ENCODE measurements at regions not wholly inside any gene's neighbourhood (a gene's known extent, or its start where the extent isn't known, plus 50 kb on each side); places are given as distances from the start of the nearest gene placed in this dataset.

DNA sequence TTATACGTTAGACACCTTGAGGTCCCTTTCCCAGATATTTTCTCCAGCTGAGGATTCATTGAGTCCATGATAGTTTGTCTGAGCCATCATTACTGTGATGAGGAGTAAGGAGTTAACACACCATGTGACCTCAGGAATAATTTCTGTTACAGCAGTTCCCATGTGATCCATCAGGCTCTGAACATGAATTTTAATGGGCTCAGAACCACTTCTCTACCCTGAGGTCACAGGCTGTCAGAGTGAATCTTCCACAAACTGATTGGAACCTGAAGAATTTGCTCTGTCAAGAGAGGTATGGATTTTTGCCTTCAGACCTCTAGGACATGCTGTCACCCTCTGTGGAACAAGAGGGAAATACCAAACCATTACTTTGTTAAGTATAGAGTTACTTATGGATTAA is 81.0 kb downstream of the NTMT2 start:
- H3K27me3 ChIP-seq, result no peaks in the 10 kb centered on the region
- no peaks in the 10 kb centered on the region for H3K36me3 ChIP-seq
- H3K9me3 ChIP-seq (ENCODE audit: low read depth), result no peaks in the 10 kb centered on the region
- H3K4me1 ChIP-seq (ENCODE audit: low read depth), result no peaks in the 10 kb centered on the region
- DNase-seq (ENCODE audit: low read depth in 1 of 2, low spot score in 1 of 2), result no peak
- H3K4me3 ChIP-seq, result no peak overlapping the region
- no peak overlapping the region for H3K27ac ChIP-seq
- TF ChIP-seq, protein P1, sequence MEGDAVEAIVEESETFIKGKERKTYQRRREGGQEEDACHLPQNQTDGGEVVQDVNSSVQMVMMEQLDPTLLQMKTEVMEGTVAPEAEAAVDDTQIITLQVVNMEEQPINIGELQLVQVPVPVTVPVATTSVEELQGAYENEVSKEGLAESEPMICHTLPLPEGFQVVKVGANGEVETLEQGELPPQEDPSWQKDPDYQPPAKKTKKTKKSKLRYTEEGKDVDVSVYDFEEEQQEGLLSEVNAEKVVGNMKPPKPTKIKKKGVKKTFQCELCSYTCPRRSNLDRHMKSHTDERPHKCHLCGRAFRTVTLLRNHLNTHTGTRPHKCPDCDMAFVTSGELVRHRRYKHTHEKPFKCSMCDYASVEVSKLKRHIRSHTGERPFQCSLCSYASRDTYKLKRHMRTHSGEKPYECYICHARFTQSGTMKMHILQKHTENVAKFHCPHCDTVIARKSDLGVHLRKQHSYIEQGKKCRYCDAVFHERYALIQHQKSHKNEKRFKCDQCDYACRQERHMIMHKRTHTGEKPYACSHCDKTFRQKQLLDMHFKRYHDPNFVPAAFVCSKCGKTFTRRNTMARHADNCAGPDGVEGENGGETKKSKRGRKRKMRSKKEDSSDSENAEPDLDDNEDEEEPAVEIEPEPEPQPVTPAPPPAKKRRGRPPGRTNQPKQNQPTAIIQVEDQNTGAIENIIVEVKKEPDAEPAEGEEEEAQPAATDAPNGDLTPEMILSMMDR (IDR thresholded peaks at IDR 0.05; ENCODE audit: low read depth, low read length), result no peak

DNA sequence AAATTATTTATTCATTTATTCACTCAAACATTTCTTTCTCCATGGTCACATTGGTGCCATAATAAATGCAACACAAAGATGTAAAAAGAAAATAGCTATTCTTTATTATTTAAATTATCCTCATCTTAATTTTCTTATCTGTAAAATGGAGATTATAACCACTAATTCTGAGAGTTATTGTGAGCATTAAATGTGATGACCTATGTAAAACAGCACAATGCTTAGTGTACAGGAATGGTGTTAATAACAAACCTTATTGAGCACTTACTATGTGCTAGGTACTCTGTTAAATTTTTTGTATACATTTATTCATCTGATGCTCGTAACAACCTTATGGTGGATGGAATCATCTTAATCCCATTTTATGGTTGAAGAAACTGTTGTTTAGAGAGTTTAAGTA is 84.6 kb downstream of the NTMT2 start:
- H3K9me3 ChIP-seq (ENCODE audit: low read depth), result no peaks in the 10 kb centered on the region
- no peak overlapping the region for H3K27ac ChIP-seq
- TF ChIP-seq, protein P1 (IDR thresholded peaks at IDR 0.05; ENCODE audit: low read depth, low read length), result no peak
- H3K4me1 ChIP-seq (ENCODE audit: low read depth), result no peaks in the 10 kb centered on the region
- H3K27me3 ChIP-seq, result no peaks in the 10 kb centered on the region
- H3K4me3 ChIP-seq, result no peak overlapping the region
- no peaks in the 10 kb centered on the region for H3K36me3 ChIP-seq
- no peak for DNase-seq (ENCODE audit: low read depth in 1 of 2, low spot score in 1 of 2)

DNA sequence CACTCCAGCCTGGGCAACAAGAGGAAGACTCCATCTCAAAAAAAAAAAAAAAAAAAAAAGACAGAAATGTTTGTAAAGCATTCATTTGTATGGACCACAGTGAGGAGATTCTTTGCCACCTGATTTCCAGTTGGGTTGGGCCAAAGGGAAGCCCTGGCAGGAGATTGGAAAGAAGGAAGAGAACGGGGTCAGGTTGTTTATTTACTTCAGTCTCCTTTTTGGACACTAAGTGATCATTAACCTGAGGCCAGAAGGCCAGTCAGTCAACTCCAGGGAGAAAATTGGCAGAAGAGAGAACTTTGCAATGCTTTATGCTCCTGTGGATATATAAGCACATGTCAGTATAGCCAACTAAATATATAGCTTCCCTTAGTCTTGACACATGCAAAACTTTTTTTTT is 85.9 kb downstream of the NTMT2 start:
- H3K4me3 ChIP-seq, result no peak overlapping the region
- DNase-seq (ENCODE audit: low read depth in 1 of 2, low spot score in 1 of 2), result no peak

DNA sequence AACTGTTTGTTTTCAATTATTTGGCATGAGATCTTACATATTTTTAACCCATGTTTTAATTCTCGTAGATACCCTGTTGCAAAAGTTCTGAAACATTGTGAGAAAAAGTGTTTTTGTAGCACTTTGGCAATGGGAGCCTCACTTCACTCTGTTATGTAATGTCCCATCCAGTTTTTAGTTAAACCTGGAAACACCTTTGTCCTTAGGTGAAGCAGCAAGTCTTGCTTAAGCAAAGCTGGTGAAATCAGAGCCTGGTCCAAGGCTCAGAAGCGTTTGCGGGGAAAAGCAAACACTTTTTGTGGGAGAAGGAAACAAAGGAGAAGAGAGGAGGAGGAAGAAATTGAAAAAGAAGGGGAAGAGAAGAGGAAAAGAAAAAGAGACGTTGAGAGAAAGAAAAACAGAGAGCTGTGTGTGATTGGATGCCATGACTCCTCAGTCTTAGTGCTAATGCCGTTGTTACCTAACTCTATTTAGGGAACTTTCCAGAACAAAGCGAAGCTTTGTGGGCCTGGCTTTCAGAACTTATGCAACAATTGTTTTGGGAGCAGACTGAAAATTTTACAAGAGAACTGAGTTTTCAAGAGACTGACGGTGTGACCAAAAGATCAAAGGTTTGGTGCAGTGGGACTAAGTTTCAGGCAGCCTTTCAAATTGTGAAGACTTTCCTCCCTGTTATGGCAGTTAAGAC is 93.1 kb downstream of the NTMT2 start:
- Histone ChIP-seq H3K27ac (no peak overlapping the region), H3K4me1 (ENCODE audit: low read depth) (no peaks in the 10 kb centered on the region), H3K27me3 (no peaks in the 10 kb centered on the region), H3K9me3 (ENCODE audit: low read depth) (no peaks in the 10 kb centered on the region), H3K4me3 (no peak overlapping the region), H3K36me3 (no peaks in the 10 kb centered on the region)
- TF ChIP-seq, protein P1 (IDR thresholded peaks at IDR 0.05; ENCODE audit: low read depth, low read length), result no peak
- DNase-seq (ENCODE audit: low read depth in 1 of 2, low spot score in 1 of 2), result no peak

More for the DNA sequence above, 85.9 kb downstream of the NTMT2 start:
- H3K9me3 ChIP-seq (ENCODE audit: low read depth), result no peaks in the 10 kb centered on the region
- no peaks in the 10 kb centered on the region for H3K36me3 ChIP-seq
- TF ChIP-seq, protein P1 (IDR thresholded peaks at IDR 0.05; ENCODE audit: low read depth, low read length), result no peak
- H3K27ac ChIP-seq, result no peak overlapping the region
- no peaks in the 10 kb centered on the region for H3K4me1 ChIP-seq (ENCODE audit: low read depth)
- no peaks in the 10 kb centered on the region for H3K27me3 ChIP-seq

DNA sequence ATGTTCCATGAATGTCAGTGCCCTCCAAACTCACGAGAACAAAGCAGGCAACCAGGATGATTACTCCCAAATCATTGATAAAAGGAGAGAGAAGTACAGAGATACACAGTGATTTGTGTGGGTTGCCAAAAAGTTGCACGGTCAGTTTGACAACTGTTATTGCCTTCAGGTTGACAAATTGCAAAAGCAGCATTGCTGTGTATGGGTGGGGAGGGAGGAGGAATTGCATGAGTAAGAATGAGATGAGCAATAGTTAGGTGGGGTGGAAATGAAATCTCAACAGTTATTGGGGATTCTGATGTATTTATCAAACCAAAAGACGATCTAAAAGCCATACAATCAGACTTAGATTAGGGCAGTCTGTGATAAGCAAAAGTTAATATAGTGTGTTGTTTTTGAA is 93.7 kb downstream of the NTMT2 start:
- no peaks in the 10 kb centered on the region for H3K36me3 ChIP-seq
- H3K27ac ChIP-seq, result no peak overlapping the region
- H3K27me3 ChIP-seq, result no peaks in the 10 kb centered on the region
- no peaks in the 10 kb centered on the region for H3K9me3 ChIP-seq (ENCODE audit: low read depth)
- TF ChIP-seq, protein P1 (IDR thresholded peaks at IDR 0.05; ENCODE audit: low read depth, low read length), result no peak
- H3K4me3 ChIP-seq, result no peak overlapping the region
- no peaks in the 10 kb centered on the region for H3K4me1 ChIP-seq (ENCODE audit: low read depth)
- no peak for DNase-seq (ENCODE audit: low read depth in 1 of 2, low spot score in 1 of 2)

All from cardiac muscle cell (in vitro differentiated cells and primary cell).